CD4-positive, alpha-beta T cell treated with Interleukin-6 for 4 hours (primary cell): ENCODE measurements at regions not wholly inside any gene's neighbourhood (a gene's known extent, or its start where the extent isn't known, plus 50 kb on each side); places are given as distances from the start of the nearest gene placed in this dataset.
"Not testable (repeated sequence)": the region's sequence is repeated elsewhere in the genome, so short reads cannot be mapped to it uniquely, and the experiment has no call there.

Experiments
- DNase-seq: peaks from one replicate; pipeline ENCODE4 v3.0.0-alpha.2; 2020; ENCODE audit warnings: mixed read lengths

DNA sequence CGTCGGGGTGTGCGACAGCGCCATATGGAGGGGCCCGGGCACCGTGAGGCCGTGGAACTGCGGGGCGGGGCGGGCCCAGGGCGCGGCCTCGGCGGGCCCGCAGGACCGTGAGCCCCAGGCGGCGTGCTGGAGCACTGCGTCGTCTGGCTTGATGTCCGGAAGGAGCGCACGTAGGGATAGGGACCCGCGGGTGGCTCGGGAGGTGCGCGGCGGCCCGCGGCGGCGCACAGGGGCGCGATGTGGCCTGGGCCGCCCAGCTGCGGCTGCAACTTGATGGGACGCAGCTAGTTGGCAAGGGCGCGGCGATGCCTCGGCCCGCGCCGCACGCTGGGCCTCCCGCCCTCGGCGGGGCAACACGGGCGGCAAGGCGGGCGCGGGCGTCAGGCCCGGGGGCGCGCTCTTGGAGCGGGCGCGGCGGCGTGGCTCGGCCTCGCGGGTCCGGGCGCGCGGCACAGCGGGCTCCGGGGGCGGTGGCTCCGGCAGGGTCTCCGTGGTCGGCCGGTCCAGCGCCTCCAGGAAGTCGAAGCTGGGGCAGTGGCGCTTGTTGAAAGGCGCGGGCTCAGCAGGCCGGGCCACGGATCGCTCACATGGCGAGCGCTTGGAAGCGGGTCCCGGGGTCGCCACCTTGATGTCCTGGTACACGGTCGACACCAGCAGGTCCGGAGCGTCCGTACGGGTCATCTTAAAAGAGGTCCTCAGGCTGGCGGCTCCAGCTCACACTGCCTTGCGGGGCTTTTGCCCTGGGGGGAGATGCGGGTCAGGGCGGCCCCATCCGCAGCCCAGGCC lies 302.0 kb downstream of the CCDC74A start:
- not testable (repeated sequence) for DNase-seq

- not testable (repeated sequence) for DNase-seq
Observed at GRCh38 chr2:131830242-131830945, 302.7 kb downstream of the CCDC74A start.

GRCh38 chr2:131830946-131831310 lies 303.2 kb downstream of the CCDC74A start:
- not testable (repeated sequence) for DNase-seq

GRCh38 chr2:131831450-131832208 lies 303.9 kb downstream of the CCDC74A start:
- DNase-seq = not testable (repeated sequence)

DNA sequence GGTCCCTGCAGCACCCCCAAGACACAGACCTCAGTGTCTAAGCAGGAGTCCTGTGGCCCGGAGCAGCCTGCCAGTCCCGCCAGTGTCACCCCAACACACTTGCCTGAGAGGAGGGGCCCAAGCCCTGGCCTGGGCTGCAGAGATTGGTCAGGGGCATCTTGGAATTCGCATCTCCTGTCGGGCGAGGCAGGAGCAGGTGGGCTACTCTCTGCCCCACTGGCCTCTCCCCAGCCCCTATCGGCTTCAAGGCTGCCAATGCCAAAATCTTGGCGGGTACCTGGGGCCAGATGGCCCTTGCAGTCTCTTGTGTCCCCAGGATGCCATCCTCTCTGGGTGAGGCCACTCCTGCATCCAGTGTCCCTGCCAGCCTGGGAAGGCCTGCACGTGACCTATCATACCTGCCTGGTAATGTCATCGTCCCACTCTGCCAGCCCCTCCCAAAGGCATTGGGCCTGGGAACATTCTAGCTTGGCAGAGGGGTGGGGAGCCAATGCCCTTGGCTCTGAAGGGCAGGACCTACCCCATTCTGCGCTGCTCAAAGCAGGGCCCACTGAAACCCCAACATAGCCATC lies 304.6 kb downstream of the CCDC74A start:
- DNase-seq = not testable (repeated sequence)

- not testable (repeated sequence) for DNase-seq
Observed at GRCh38 chr2:131832917-131833316, 305.2 kb downstream of the CCDC74A start.

- not testable (repeated sequence) for DNase-seq
Observed at GRCh38 chr2:131833367-131834202, 305.9 kb downstream of the CCDC74A start.

- not testable (repeated sequence) for DNase-seq
Observed at GRCh38 chr2:131834203-131835020, 306.7 kb downstream of the CCDC74A start.

DNA sequence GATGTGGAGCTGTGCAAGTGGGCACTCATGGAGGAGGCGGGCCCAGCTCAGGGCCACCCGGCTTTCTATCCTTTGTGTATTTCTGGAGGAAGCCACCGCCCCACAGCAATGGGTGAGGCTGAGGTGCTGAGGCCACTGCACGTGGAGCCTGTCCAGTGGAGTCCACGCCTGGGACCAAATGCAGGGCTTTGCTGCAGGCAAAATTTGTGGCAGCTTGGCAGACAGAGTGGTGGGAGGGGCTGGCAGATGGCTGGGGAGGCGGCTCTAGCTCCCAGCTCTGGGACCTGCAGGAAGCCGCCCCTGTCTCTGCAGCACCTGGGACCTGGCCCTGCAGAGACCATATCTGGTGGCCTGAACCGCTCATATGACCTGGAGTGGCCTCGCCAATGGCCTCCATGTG lies 307.3 kb downstream of the CCDC74A start:
- not testable (repeated sequence) for DNase-seq

GRCh38 chr2:131835621-131836091 lies 308.0 kb downstream of the CCDC74A start:
- DNase-seq = no peak

DNA sequence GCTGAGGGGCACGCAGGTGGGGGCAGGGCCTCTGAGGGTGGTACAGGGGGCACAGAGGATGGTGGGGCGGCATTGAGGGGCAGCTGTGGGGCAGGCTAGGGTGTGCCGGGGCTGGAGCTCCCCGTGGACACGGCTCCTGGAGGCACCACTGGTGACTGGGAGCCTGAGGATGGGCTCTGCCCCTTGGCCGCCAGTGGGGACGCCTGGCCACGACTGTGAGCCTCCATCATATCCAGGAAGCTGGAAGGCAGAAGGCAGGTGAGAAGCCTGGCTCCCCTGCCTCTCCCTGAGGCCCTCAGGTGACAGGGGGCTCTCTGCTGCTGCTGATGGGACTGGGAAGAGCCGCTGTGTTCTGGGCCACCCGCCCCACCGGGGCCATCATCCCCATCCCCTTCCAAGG lies 308.4 kb downstream of the CCDC74A start:
- DNase-seq = not testable (repeated sequence)

DNA sequence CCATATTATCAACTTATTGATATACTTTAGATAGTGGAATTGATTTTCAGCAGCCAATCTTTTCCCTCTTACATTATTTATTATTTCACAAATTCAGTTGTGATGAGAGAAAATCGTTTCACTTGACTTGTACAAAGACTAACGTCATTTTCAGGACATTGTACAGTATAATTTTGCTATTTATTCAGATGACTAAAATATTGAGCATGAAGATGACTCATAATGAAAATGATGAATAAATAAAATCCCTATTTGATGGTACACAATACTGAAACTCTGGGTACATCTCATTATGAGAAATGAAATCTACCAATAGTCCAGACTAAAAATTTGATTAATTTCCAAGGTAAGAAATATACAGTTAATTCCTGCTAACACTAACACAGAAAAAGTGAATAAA lies 316.4 kb downstream of the CCDC74A start:
- not testable (repeated sequence) for DNase-seq

GRCh38 chr2:131856202-131856601 lies 305.6 kb downstream of the ANKRD30BL start:
- DNase-seq = not testable (repeated sequence)

- DNase-seq = not testable (repeated sequence)
Observed at GRCh38 chr2:131858197-131858596, 303.6 kb downstream of the ANKRD30BL start.
